Upper lobe of right lung (tissue), 1 donor: ENCODE measurements at regions not wholly inside any gene's neighbourhood (a gene's known extent, or its start where the extent isn't known, plus 50 kb on each side); places are given as distances from the start of the nearest gene placed in this dataset.

Source experiments
- ATAC-seq: fragments of 200-7000 bp; cut with Tn5 transposase; one replicate; pipeline ENCODE4 v1.9.1; 2020; ENCODE audit warnings: mild to moderate bottlenecking, moderate library complexity
- DNase-seq: peaks from one replicate; pipeline ENCODE4 v3.0.0-alpha.2; 2020
- H3K27ac ChIP-seq: fragments of 200-600 bp; one replicate; pipeline ENCODE4 v1.8.0; 2022
- H3K27me3 ChIP-seq: fragments of 200-600 bp; one replicate; pipeline ENCODE4 v1.8.0; 2022; ENCODE audit warnings: mild to moderate bottlenecking
- H3K36me3 ChIP-seq: fragments of 200-600 bp; one replicate; pipeline ENCODE4 v1.8.0; 2022
- H3K4me1 ChIP-seq: fragments of 200-600 bp; one replicate; pipeline ENCODE4 v1.8.0; 2022
- H3K4me3 ChIP-seq: fragments of 200-600 bp; one replicate; pipeline ENCODE4 v1.8.0; 2022; ENCODE audit warnings: mild to moderate bottlenecking
- H3K9me3 ChIP-seq: fragments of 200-600 bp; one replicate; pipeline ENCODE4 v1.8.0; 2022
- intact Hi-C: fragments of 100-400 bp; cut with DNase I; formaldehyde crosslinking; loops from one replicate; pipeline ENCODE4 v1.11.0; 2022
- TF ChIP-seq, protein P1 (sequence below): fragments of 200-600 bp; IDR thresholded peaks from one replicate; pipeline ENCODE4 v1.8.0; 2022; ENCODE audit warnings: antibody characterized with exemption
- donor health status: DM: no; HTN: yes; CAD: no; lungs with severe emphysema.

DNA sequence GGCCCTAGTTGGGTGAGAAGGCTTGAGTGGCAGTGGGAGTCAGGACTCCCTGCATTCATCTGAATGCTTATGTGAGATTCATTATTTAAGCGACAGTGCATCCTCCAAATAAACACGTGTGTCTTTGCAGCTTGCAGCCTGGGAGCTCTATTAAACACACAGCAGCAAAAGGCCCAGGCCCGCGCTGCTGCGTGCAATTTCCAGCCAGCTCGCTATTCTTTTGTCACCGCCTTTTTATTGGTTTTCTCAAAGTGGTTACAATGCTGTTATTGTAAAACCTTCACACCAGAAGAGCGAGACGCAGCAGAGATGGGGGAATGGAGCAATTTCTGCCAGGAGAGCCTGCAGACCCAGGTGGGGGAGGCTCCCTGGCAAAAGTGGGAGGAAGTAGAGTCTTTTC lies 252.5 kb downstream of the BCOR start:
- TF ChIP-seq, protein P1, sequence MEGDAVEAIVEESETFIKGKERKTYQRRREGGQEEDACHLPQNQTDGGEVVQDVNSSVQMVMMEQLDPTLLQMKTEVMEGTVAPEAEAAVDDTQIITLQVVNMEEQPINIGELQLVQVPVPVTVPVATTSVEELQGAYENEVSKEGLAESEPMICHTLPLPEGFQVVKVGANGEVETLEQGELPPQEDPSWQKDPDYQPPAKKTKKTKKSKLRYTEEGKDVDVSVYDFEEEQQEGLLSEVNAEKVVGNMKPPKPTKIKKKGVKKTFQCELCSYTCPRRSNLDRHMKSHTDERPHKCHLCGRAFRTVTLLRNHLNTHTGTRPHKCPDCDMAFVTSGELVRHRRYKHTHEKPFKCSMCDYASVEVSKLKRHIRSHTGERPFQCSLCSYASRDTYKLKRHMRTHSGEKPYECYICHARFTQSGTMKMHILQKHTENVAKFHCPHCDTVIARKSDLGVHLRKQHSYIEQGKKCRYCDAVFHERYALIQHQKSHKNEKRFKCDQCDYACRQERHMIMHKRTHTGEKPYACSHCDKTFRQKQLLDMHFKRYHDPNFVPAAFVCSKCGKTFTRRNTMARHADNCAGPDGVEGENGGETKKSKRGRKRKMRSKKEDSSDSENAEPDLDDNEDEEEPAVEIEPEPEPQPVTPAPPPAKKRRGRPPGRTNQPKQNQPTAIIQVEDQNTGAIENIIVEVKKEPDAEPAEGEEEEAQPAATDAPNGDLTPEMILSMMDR = no peak
- ATAC-seq = no peak
- Histone ChIP-seq H3K4me3 (no peak overlapping the region), H3K36me3 (no peaks in the 10 kb centered on the region), H3K4me1 (no peaks in the 10 kb centered on the region), H3K9me3 (no peaks in the 10 kb centered on the region), H3K27ac (no peak overlapping the region), H3K27me3 (no peaks in the 10 kb centered on the region)
- no peak for DNase-seq
- intact Hi-C loops = no loop called here

GRCh38 chrX:39846460-39846859 lies 251.3 kb downstream of the BCOR start:
- Histone ChIP-seq H3K36me3 (no peaks in the 10 kb centered on the region), H3K4me1 (no peaks in the 10 kb centered on the region), H3K4me3 (no peak overlapping the region), H3K27me3 (no peaks in the 10 kb centered on the region), H3K27ac (no peak overlapping the region), H3K9me3 (no peaks in the 10 kb centered on the region)
- DNase-seq = no peak
- no peak for ATAC-seq
- TF ChIP-seq, protein P1 = no peak
- intact Hi-C loops = no loop called here

GRCh38 chrX:39848243-39848642 lies 249.5 kb downstream of the BCOR start:
- TF ChIP-seq, protein P1 = no peak
- no peaks in the 10 kb centered on the region for H3K27me3 ChIP-seq
- ATAC-seq = no peak

DNA sequence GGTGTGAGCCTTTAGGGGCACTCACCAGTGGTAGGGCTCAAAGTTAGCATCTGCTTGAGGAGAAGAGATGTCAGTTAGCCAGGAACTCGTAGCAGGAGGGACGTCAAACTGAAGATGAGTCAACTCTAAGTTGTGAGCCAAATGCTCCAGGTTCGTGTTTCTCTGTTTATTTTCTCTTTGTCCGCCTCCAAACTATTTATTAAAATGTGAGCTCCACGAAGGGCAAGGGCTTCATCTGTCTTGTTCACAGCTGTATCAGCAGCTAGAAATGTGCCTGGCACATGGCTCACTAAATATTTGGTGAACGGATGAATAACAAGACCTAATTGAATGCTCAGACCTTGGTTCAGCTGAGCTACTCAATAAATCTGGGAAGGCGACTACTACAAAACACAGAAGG lies 248.9 kb downstream of the BCOR start:
- no peak overlapping the region for H3K4me3 ChIP-seq
- H3K4me1 ChIP-seq = no peaks in the 10 kb centered on the region
- no peaks in the 10 kb centered on the region for H3K27me3 ChIP-seq
- H3K27ac ChIP-seq = no peak overlapping the region
- intact Hi-C loops = no loop called here
- H3K9me3 ChIP-seq = no peaks in the 10 kb centered on the region
- H3K36me3 ChIP-seq = no peaks in the 10 kb centered on the region
- ATAC-seq (no peak), DNase-seq (no peak)
- TF ChIP-seq, protein P1 = no peak

More at GRCh38 chrX:39848243-39848642, 249.5 kb downstream of the BCOR start:
- no peaks in the 10 kb centered on the region for H3K36me3 ChIP-seq
- DNase-seq = no peak
- no peaks in the 10 kb centered on the region for H3K4me1 ChIP-seq
- intact Hi-C loops = no loop called here
- no peaks in the 10 kb centered on the region for H3K9me3 ChIP-seq
- no peak overlapping the region for H3K27ac ChIP-seq
- H3K4me3 ChIP-seq = no peak overlapping the region

GRCh38 chrX:39850209-39850608 lies 247.5 kb downstream of the BCOR start:
- ATAC-seq = no peak
- Histone ChIP-seq H3K27ac (no peak overlapping the region), H3K36me3 (no peaks in the 10 kb centered on the region), H3K4me3 (no peak overlapping the region), H3K27me3 (no peaks in the 10 kb centered on the region), H3K9me3 (no peaks in the 10 kb centered on the region), H3K4me1 (no peaks in the 10 kb centered on the region)
- TF ChIP-seq, protein P1 = no peak
- intact Hi-C loops = no loop called here
- no peak for DNase-seq

DNA sequence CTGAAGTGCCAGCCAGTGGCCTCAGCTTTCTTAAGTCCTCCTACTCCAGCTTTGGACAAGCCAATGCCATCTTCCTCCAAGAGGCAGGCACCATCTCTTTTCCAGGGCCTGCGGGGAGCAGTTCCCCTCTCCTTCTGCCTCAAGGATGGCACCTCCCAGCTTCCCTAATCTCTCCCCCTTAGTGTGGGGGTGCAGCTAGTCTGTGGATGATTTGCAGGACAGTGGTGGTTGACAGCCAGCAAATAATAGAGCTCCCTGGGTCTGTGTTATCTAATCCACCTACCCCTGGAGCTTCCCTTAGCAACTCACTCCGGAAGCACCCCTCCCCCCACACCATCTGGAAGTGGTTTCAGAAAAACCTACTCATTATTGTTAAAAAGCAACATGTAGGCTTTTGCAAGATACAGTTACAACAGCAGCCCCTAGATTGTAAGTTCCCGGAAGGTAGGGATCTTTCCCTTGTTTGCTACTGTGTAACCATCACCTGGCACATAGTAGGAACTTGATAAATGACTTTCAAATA lies 247.1 kb downstream of the BCOR start:
- Histone ChIP-seq H3K4me1 (no peaks in the 10 kb centered on the region), H3K27ac (no peak overlapping the region), H3K4me3 (no peak overlapping the region), H3K9me3 (no peaks in the 10 kb centered on the region), H3K36me3 (no peaks in the 10 kb centered on the region), H3K27me3 (no peaks in the 10 kb centered on the region)
- TF ChIP-seq, protein P1 = no peak
- no peak for ATAC-seq
- DNase-seq = no peak
- intact Hi-C loops = no loop called here
